Astrocyte (in vitro differentiated cells and primary cell): ENCODE measurements at regions not wholly inside any gene's neighbourhood (a gene's known extent, or its start where the extent isn't known, plus 50 kb on each side); places are given as distances from the start of the nearest gene placed in this dataset.

Experiments used
- DNase-seq: peaks from one replicate; pipeline ENCODE4 v3.0.0-alpha.2; 2010; ENCODE audit warnings: low read depth
- FAIRE-seq: peaks from 2 replicates; lab custom pipeline; 2011; peaks lifted over from hg19 to GRCh38; lab: Jason Lieb, UNC
- H2AFZ ChIP-seq: 2 replicates; pipeline ENCODE4 v1.6.0; 2012; ENCODE audit warnings: low read depth, low read length, inconsistent platforms
- H3K27ac ChIP-seq: 2 replicates; pipeline ENCODE4 v1.5.1; 2011; ENCODE audit warnings: low read depth, low read length, inconsistent platforms
- H3K27me3 ChIP-seq: 2 replicates; pipeline ENCODE4 v1.6.0; 2011; ENCODE audit warnings: low read length, inconsistent platforms; ENCODE audit not compliant: insufficient read depth
- H3K36me3 ChIP-seq: 2 replicates; pipeline ENCODE4 v1.5.1; 2011; ENCODE audit warnings: low read length, inconsistent platforms; ENCODE audit not compliant: insufficient read depth
- H3K4me1 ChIP-seq: 2 replicates; pipeline ENCODE4 v1.5.1; 2011; ENCODE audit warnings: low read length, inconsistent platforms; ENCODE audit not compliant: insufficient read depth
- H3K4me2 ChIP-seq: 2 replicates; pipeline ENCODE4 v1.6.0; 2012; ENCODE audit warnings: low read length, inconsistent platforms
- H3K4me3 ChIP-seq: 2 replicates; pipeline ENCODE4 v1.5.1; 2011; ENCODE audit warnings: low read depth, mild to moderate bottlenecking, low read length, inconsistent platforms; ENCODE audit not compliant: insufficient read depth
- H3K79me2 ChIP-seq: 2 replicates; pipeline ENCODE4 v1.6.0; 2012; ENCODE audit warnings: mild to moderate bottlenecking, low read length, inconsistent platforms; ENCODE audit not compliant: insufficient read depth
- H3K9ac ChIP-seq: 2 replicates; pipeline ENCODE4 v1.6.0; 2012; ENCODE audit warnings: mild to moderate bottlenecking, low read length, inconsistent platforms
- H3K9me3 ChIP-seq: 2 replicates; pipeline ENCODE4 v1.5.1; 2012; ENCODE audit warnings: low read depth, mild to moderate bottlenecking, low read length, inconsistent platforms; ENCODE audit not compliant: insufficient read depth
- H4K20me1 ChIP-seq: 2 replicates; pipeline ENCODE4 v1.6.0; 2012; ENCODE audit warnings: low read length, inconsistent platforms; ENCODE audit not compliant: insufficient read depth
- H3K27ac Mint-ChIP-seq: one replicate; pipeline ENCODE4 v1.8.0; 2021; ENCODE audit warnings: mild to moderate bottlenecking, mixed read lengths; ENCODE audit not compliant: unreplicated experiment
- H3K27me3 Mint-ChIP-seq: one replicate; pipeline ENCODE4 v1.8.0; 2021; ENCODE audit warnings: low read depth, mixed read lengths; ENCODE audit not compliant: unreplicated experiment
- H3K36me3 Mint-ChIP-seq: one replicate; pipeline ENCODE4 v1.8.0; 2021; ENCODE audit warnings: low read depth, mixed read lengths; ENCODE audit not compliant: unreplicated experiment
- H3K4me1 Mint-ChIP-seq: one replicate; pipeline ENCODE4 v1.8.0; 2021; ENCODE audit warnings: low read depth, mixed read lengths; ENCODE audit not compliant: unreplicated experiment
- H3K4me3 Mint-ChIP-seq: one replicate; pipeline ENCODE4 v1.8.0; 2021; ENCODE audit warnings: mild to moderate bottlenecking, moderate library complexity, mixed read lengths; ENCODE audit not compliant: unreplicated experiment
- H3K9me3 Mint-ChIP-seq: one replicate; pipeline ENCODE4 v1.8.0; 2021; ENCODE audit warnings: mild to moderate bottlenecking, mixed read lengths; ENCODE audit not compliant: unreplicated experiment
- CTCF ChIP-seq: IDR thresholded peaks from 2 replicates; pipeline ENCODE4 v1.5.1; 2011; ENCODE audit warnings: low read depth, mild to moderate bottlenecking, inconsistent platforms, low read length, moderate library complexity; ENCODE audit not compliant: insufficient read depth
- EZH2 ChIP-seq: IDR thresholded peaks from 2 replicates; pipeline ENCODE4 v1.6.1; 2012; ENCODE audit warnings: mild to moderate bottlenecking, low read length, inconsistent platforms; ENCODE audit not compliant: insufficient read depth

- H3K36me3 Mint-ChIP-seq = no peaks in the 10 kb centered on the region
- Histone ChIP-seq H3K36me3 (no peaks in the 10 kb centered on the region), H3K9ac (no peak overlapping the region), H3K27ac (no peak overlapping the region), H3K9me3 (no peaks in the 10 kb centered on the region), H3K4me3 (no peak overlapping the region), H2AFZ (no peak overlapping the region), H3K4me1 (peaks cover 17% of the 10 kb centered on the region), H3K4me2 (no peak overlapping the region), H4K20me1 (no peaks in the 10 kb centered on the region), H3K27me3 (no peaks in the 10 kb centered on the region), H3K79me2 (no peaks in the 10 kb centered on the region)
- H3K9me3 Mint-ChIP-seq = no peaks in the 10 kb centered on the region
- DNase-seq (no peak), FAIRE-seq (no peak)
- peaks cover 24% of the 10 kb centered on the region for H3K4me1 Mint-ChIP-seq
- peaks cover 21% of the 10 kb centered on the region for H3K27me3 Mint-ChIP-seq
- no peak overlapping the region for H3K27ac Mint-ChIP-seq
- TF ChIP-seq CTCF (no peak), EZH2 (no peak)
- no peak overlapping the region for H3K4me3 Mint-ChIP-seq
Measured at GRCh38 chr6:168134560-168135201, 55.7 kb upstream of the FRMD1 start.

GRCh38 chr6:168133687-168134559 lies 54.9 kb upstream of the FRMD1 start:
- DNase-seq = no peak
- H3K27ac ChIP-seq = no peak overlapping the region
- no peaks in the 10 kb centered on the region for H3K9me3 ChIP-seq
- Mint-ChIP-seq H3K9me3 (no peaks in the 10 kb centered on the region), H3K36me3 (no peaks in the 10 kb centered on the region), H3K27ac (no peak overlapping the region), H3K4me1 (peaks cover 24% of the 10 kb centered on the region), H3K4me3 (no peak overlapping the region), H3K27me3 (peaks cover 21% of the 10 kb centered on the region)
- H3K4me2 ChIP-seq = peak overlapping the region; percentile 76
- no peaks in the 10 kb centered on the region for H3K79me2 ChIP-seq
- H4K20me1 ChIP-seq = no peaks in the 10 kb centered on the region
- no peaks in the 10 kb centered on the region for H3K36me3 ChIP-seq
- peak overlapping the region; percentile 16 for H2AFZ ChIP-seq
- TF ChIP-seq EZH2 (no peak), CTCF (no peak)
- no peaks in the 10 kb centered on the region for H3K27me3 ChIP-seq
- H3K4me3 ChIP-seq = no peak overlapping the region
- H3K9ac ChIP-seq = no peak overlapping the region
- no peak for FAIRE-seq
- peaks cover 17% of the 10 kb centered on the region for H3K4me1 ChIP-seq

GRCh38 chr6:168133168-168133561 lies 54.2 kb upstream of the FRMD1 start:
- Histone ChIP-seq H2AFZ (peak overlapping the region; percentile 62), H3K4me2 (peak overlapping the region; percentile 76), H4K20me1 (no peaks in the 10 kb centered on the region), H3K9me3 (no peaks in the 10 kb centered on the region), H3K9ac (peak overlapping the region; percentile 14), H3K27ac (peak overlapping the region; percentile 13), H3K4me3 (peak overlapping the region; percentile 25), H3K79me2 (no peaks in the 10 kb centered on the region), H3K4me1 (peaks cover 17% of the 10 kb centered on the region), H3K36me3 (no peaks in the 10 kb centered on the region), H3K27me3 (no peaks in the 10 kb centered on the region)
- FAIRE-seq (no peak), DNase-seq (peak; percentile 52)
- TF ChIP-seq EZH2 (no peak), CTCF (no peak)
- Mint-ChIP-seq H3K36me3 (no peaks in the 10 kb centered on the region), H3K9me3 (no peaks in the 10 kb centered on the region), H3K27me3 (peaks cover 20% of the 10 kb centered on the region), H3K4me1 (peaks cover 24% of the 10 kb centered on the region), H3K27ac (no peak overlapping the region), H3K4me3 (no peak overlapping the region)
